ENCODE measurements at regions not wholly inside any gene's neighbourhood (a gene's known extent, or its start where the extent isn't known, plus 50 kb on each side); places are given as distances from the start of the nearest gene placed in this dataset.

- no peak for TF ChIP-seq CTCF (IDR thresholded peaks at IDR 0.05)
- no peak for TF ChIP-seq EZH2 (IDR thresholded peaks at IDR 0.05; ENCODE audit: borderline replicate concordance, insufficient read depth, low read depth, low read length, poor library complexity, severe bottlenecking)
Observed at GRCh38 chr11:126113012-126113411, 50.3 kb upstream of the CDON start.
